HEK293 (cell line): ENCODE measurements at regions not wholly inside any gene's neighbourhood (a gene's known extent, or its start where the extent isn't known, plus 50 kb on each side); places are given as distances from the start of the nearest gene placed in this dataset.

Experiments used
- CTCF ChIA-PET: fragments of 350-600 bp; formaldehyde crosslinking; extraction: SDS; loops from one replicate; lab custom pipeline; 2021; ENCODE audit warnings: antibody characterized with exemption; lab: Yijun Ruan, JAX
- POLR2A ChIA-PET: fragments of 300-600 bp; formaldehyde crosslinking; extraction: SDS; loops from one replicate; lab custom pipeline; 2020; ENCODE audit warnings: antibody characterized with exemption, inconsistent platforms; lab: Yijun Ruan, JAX
- H3K27ac ChIP-seq: fragments of 200-500 bp; sonication (Bioruptor generic); 2 replicates; pipeline ENCODE4 v1.5.1; 2014; ENCODE audit warnings: low read depth, low read length, control low read depth, inconsistent platforms; ENCODE audit errors: extremely low read depth
- H3K36me3 ChIP-seq, 2 experiments: fragments of 200-500 bp in 1 of 2; sonication (Bioruptor generic) in 1 of 2; 1 replicate in 1 of 2; 2 replicates in 1 of 2; pipeline ENCODE4 v1.5.1; 2014 to 2017; ENCODE audit warnings: inconsistent platforms in 2 of 2, low read length in 2 of 2; ENCODE audit not compliant: control insufficient read depth in 2 of 2, insufficient read depth in 1 of 2
- H3K4me1 ChIP-seq: fragments of 200-500 bp; sonication (Bioruptor generic); 2 replicates; pipeline ENCODE4 v1.5.1; 2014; ENCODE audit warnings: mild to moderate bottlenecking, low read length, inconsistent platforms; ENCODE audit not compliant: control insufficient read depth, insufficient read depth
- H3K4me3 ChIP-seq: 2 replicates; pipeline ENCODE4 v1.5.1; 2011; ENCODE audit warnings: low read depth, mild to moderate bottlenecking, control low read depth, low read length, moderate library complexity
- H3K9me3 ChIP-seq: fragments of 200-500 bp; sonication (Bioruptor generic); 2 replicates; pipeline ENCODE4 v1.5.1; 2014; ENCODE audit warnings: low read depth, low read length, inconsistent platforms; ENCODE audit not compliant: control insufficient read depth, insufficient read depth
- CTCF ChIP-seq: fragments of 450-650 bp; formaldehyde crosslinking; IDR thresholded peaks from 2 replicates; pipeline ENCODE4 v1.5.1; 2016; ENCODE audit warnings: missing biosample characterization, missing genetic modification characterization
- INSM2 ChIP-seq: fragments of 450-650 bp; formaldehyde crosslinking; IDR thresholded peaks from 2 replicates; pipeline ENCODE4 v1.5.1; 2016; ENCODE audit warnings: missing biosample characterization, missing genetic modification characterization
- KLF1 ChIP-seq: fragments of 450-650 bp; formaldehyde crosslinking; IDR thresholded peaks from 2 replicates; pipeline ENCODE4 v1.5.1; 2016; ENCODE audit warnings: missing biosample characterization, missing genetic modification characterization
- PRDM4 ChIP-seq: fragments of 450-650 bp; formaldehyde crosslinking; IDR thresholded peaks from 2 replicates; pipeline ENCODE4 v1.5.1; 2017; ENCODE audit warnings: missing biosample characterization, missing genetic modification characterization
- PRDM6 ChIP-seq: fragments of 450-650 bp; formaldehyde crosslinking; IDR thresholded peaks from 2 replicates; pipeline ENCODE4 v1.5.1; 2017; ENCODE audit warnings: missing biosample characterization, missing genetic modification characterization
- SETDB1 ChIP-seq: IDR thresholded peaks from one replicate; pipeline ENCODE4 v1.6.1; 2017; ENCODE audit warnings: mild to moderate bottlenecking, low read length, moderate library complexity, mixed read lengths; ENCODE audit not compliant: insufficient read length
- YY1 ChIP-seq: fragments of 450-650 bp; formaldehyde crosslinking; IDR thresholded peaks from 2 replicates; pipeline ENCODE4 v1.5.1; 2018; ENCODE audit warnings: missing biosample characterization, missing genetic modification characterization
- ZBTB26 ChIP-seq: fragments of 450-650 bp; formaldehyde crosslinking; optimal IDR thresholded peaks from 2 replicates; pipeline ENCODE3; 2016; ENCODE audit warnings: missing biosample characterization, mild to moderate bottlenecking, missing genetic modification characterization
- ZIC2 ChIP-seq: fragments of 450-650 bp; formaldehyde crosslinking; IDR thresholded peaks from 2 replicates; pipeline ENCODE4 v1.5.1; 2016; ENCODE audit warnings: missing biosample characterization, missing genetic modification characterization
- ZNF140 ChIP-seq: fragments of 450-650 bp; formaldehyde crosslinking; IDR thresholded peaks from 2 replicates; pipeline ENCODE4 v1.5.1; 2016; ENCODE audit warnings: missing biosample characterization, missing genetic modification characterization
- ZNF221 ChIP-seq: fragments of 450-650 bp; formaldehyde crosslinking; IDR thresholded peaks from 2 replicates; pipeline ENCODE4 v1.5.1; 2017; ENCODE audit warnings: missing biosample characterization, missing genetic modification characterization, borderline replicate concordance
- ZNF274 ChIP-seq, 2 experiments: fragments of 200-500 bp in 1 of 2; fragments of 450-650 bp in 1 of 2; sonication (Bioruptor generic) in 1 of 2; formaldehyde crosslinking in 1 of 2; IDR thresholded peaks; 2 replicates each; pipeline versions ENCODE4 v1.5.1 to v1.6.1; 2014 to 2016; ENCODE audit warnings: borderline replicate concordance in 1 of 2, inconsistent platforms in 1 of 2, low read length in 1 of 2, missing biosample characterization in 1 of 2, missing genetic modification characterization in 1 of 2
- ZNF280D ChIP-seq: fragments of 450-650 bp; formaldehyde crosslinking; IDR thresholded peaks from 2 replicates; pipeline ENCODE4 v1.5.1; 2016; ENCODE audit warnings: missing biosample characterization, missing genetic modification characterization
- ZNF335 ChIP-seq: fragments of 450-650 bp; formaldehyde crosslinking; conservative IDR thresholded peaks from 2 replicates; pipeline ENCODE4 v1.5.1; 2016; ENCODE audit warnings: missing biosample characterization, missing genetic modification characterization
- ZNF548 ChIP-seq: fragments of 450-650 bp; formaldehyde crosslinking; IDR thresholded peaks from 2 replicates; pipeline ENCODE4 v1.5.1; 2016; ENCODE audit warnings: missing biosample characterization, missing genetic modification characterization
- ZNF624 ChIP-seq: fragments of 450-650 bp; formaldehyde crosslinking; IDR thresholded peaks from 2 replicates; pipeline ENCODE4 v1.5.1; 2017; ENCODE audit warnings: missing biosample characterization, missing genetic modification characterization
- ZNF677 ChIP-seq: fragments of 450-650 bp; IDR thresholded peaks from 2 replicates; pipeline ENCODE4 v1.5.0; 2018; ENCODE audit warnings: missing biosample characterization, mild to moderate bottlenecking, missing genetic modification characterization, moderate library complexity
- ZNF776 ChIP-seq: fragments of 450-650 bp; formaldehyde crosslinking; IDR thresholded peaks from 2 replicates; pipeline ENCODE4 v1.5.0; 2017; ENCODE audit warnings: missing biosample characterization, missing genetic modification characterization, borderline replicate concordance

GRCh38 chr2:217372794-217373193 is 512.9 kb upstream of the TNP1 start (continued):
- no peak for TF ChIP-seq CTCF (tag by site-specific recombination)
- TF ChIP-seq YY1 (tag by site-specific recombination): no peak

- POLR2A ChIA-PET: no interaction called here
- H3K9me3 ChIP-seq: no peaks in the 10 kb centered on the region
Observed at GRCh38 chr2:217371781-217372213, 511.9 kb upstream of the TNP1 start.

More at GRCh38 chr2:217371781-217372213, 511.9 kb upstream of the TNP1 start:
- H3K27ac ChIP-seq: no peak overlapping the region
- no peaks in the 10 kb centered on the region for H3K36me3 ChIP-seq
- 0 out of 2 replicates have a peak, but pooled peaks cover under 1% of the 10 kb centered on the region for H3K4me1 ChIP-seq
- CTCF ChIA-PET: interaction anchor here (1.6 kb wide), 1 partner anchor 341 kb away, joined by 5 read pairs; no protein-coding TSS in a partner anchor
- no peak overlapping the region for H3K4me3 ChIP-seq
- TF ChIP-seq KLF1 (tag by site-specific recombination) (no peak), ZNF624 (tag by site-specific recombination) (no peak), ZBTB26 (tag by site-specific recombination) (no peak), ZNF776 (no peak), ZNF221 (no peak), ZNF274 (IDR thresholded peaks at IDR 0.05; ENCODE audit: low read length) (no peak), ZNF274 (tag by site-specific recombination; IDR thresholded peaks at IDR 0.05; ENCODE audit: borderline replicate concordance) (no peak), PRDM6 (tag by site-specific recombination) (no peak), ZIC2 (no peak), SETDB1 (no peak), ZNF677 (tag by site-specific recombination) (no peak), ZNF548 (tag by site-specific recombination) (no peak), PRDM4 (tag by site-specific recombination) (no peak), ZNF140 (tag by site-specific recombination) (no peak), ZNF335 (tag by site-specific recombination) (no peak), INSM2 (tag by site-specific recombination) (no peak), ZNF280D (tag by site-specific recombination) (no peak)
- TF ChIP-seq, all 188 proteins: peak for 0
